ENCODE measurements at regions not wholly inside any gene's neighbourhood (a gene's known extent, or its start where the extent isn't known, plus 50 kb on each side); places are given as distances from the start of the nearest gene placed in this dataset.

GRCh38 chr1:57976216-57976615 lies 552.4 kb upstream of the DAB1 start:
- H3K27ac ChIP-seq: no peak overlapping the region
- no peaks in the 10 kb centered on the region for H3K4me1 ChIP-seq (replicated peaks in 1 of 2)
- in situ Hi-C loops (cut with MboI; ENCODE audit: low pct_unique_long_range_greater_than_20kb in 2 of 9, low sequenced_read_pairs in 9 of 9, unreplicated experiment in 9 of 9): no loop called here
- 4 to 94% (median 83%) methylated on average over 2 to 5 of the region's 5 CpGs; no CpG with 5 or more reads in 1 of the 10 experiments for WGBS, 10 experiments
- ATAC-seq (replicated peaks in 6 of 8): no peak
- H3K4me3 ChIP-seq: no peak overlapping the region

GRCh38 chr1:57968321-57968720 lies 544.5 kb upstream of the DAB1 start:
- Histone ChIP-seq H3K4me1 (replicated peaks in 1 of 2) (peaks cover 6 to 7% of the 10 kb centered on the region in 2 donors), H3K27ac (no peak overlapping the region), H3K4me3 (no peak overlapping the region)
- ATAC-seq (replicated peaks in 6 of 8): no peak
- in situ Hi-C loops (cut with MboI; ENCODE audit: low pct_unique_long_range_greater_than_20kb in 2 of 9, low sequenced_read_pairs in 9 of 9, unreplicated experiment in 9 of 9): no loop called here
- 0 to 100% (median 81%) methylated on average over 1 to 5 of the region's 5 CpGs for WGBS, 10 experiments

GRCh38 chr1:57966751-57967406 lies 543.0 kb upstream of the DAB1 start:
- no peak overlapping the region for H3K4me3 ChIP-seq
- H3K27ac ChIP-seq: no peak overlapping the region
- in situ Hi-C loops (cut with MboI; ENCODE audit: low pct_unique_long_range_greater_than_20kb in 2 of 9, low sequenced_read_pairs in 9 of 9, unreplicated experiment in 9 of 9): no loop called here
- WGBS, 10 experiments: 0 to 91% (median 69%) methylated on average over 1 to 3 of the region's 3 CpGs
- peaks cover 7 to 11% of the 10 kb centered on the region in 2 donors for H3K4me1 ChIP-seq (replicated peaks in 1 of 2)
- peak in 5 of 8 experiments; percentile 38 to 73 (median 44) for ATAC-seq (replicated peaks in 6 of 8)

- ATAC-seq (replicated peaks in 6 of 8): no peak
- Histone ChIP-seq H3K4me3 (no peak overlapping the region), H3K27ac (no peak overlapping the region), H3K4me1 (replicated peaks in 1 of 2) (peaks cover 7 to 11% of the 10 kb centered on the region in 2 donors)
- in situ Hi-C loops (cut with MboI; ENCODE audit: low pct_unique_long_range_greater_than_20kb in 2 of 9, low sequenced_read_pairs in 9 of 9, unreplicated experiment in 9 of 9): no loop called here
- WGBS, 10 experiments: 0 to 83% (median 64%) methylated on average over 2 to 5 of the region's 5 CpGs; no CpG with 5 or more reads in 1 of the 10 experiments
Observed at GRCh38 chr1:57966340-57966739, 542.5 kb upstream of the DAB1 start.

- in situ Hi-C loops (cut with MboI; ENCODE audit: low pct_unique_long_range_greater_than_20kb in 2 of 9, low sequenced_read_pairs in 9 of 9, unreplicated experiment in 9 of 9): no loop called here
- Histone ChIP-seq H3K4me3 (no peak overlapping the region), H3K27ac (no peak overlapping the region), H3K4me1 (replicated peaks in 1 of 2) (peaks cover 7 to 11% of the 10 kb centered on the region in 2 donors)
- peak in 1 of 8 experiments; percentile 16 for ATAC-seq (replicated peaks in 6 of 8)
- 2 to 100% (median 81%) methylated on average over 3 to 6 of the region's 6 CpGs; no CpG with 5 or more reads in 2 of the 10 experiments for WGBS, 10 experiments
Observed at GRCh38 chr1:57963581-57963980, 539.7 kb upstream of the DAB1 start.

- peaks cover 11 to 17% of the 10 kb centered on the region in 2 donors for H3K4me1 ChIP-seq (replicated peaks in 1 of 2)
- H3K4me3 ChIP-seq: no peak overlapping the region
- no peak for ATAC-seq (replicated peaks in 6 of 8)
- H3K27ac ChIP-seq: no peak overlapping the region
- WGBS, 10 experiments: 0 to 97% (median 77%) methylated on average over 1 to 8 of the region's 8 CpGs; no CpG with 5 or more reads in 1 of the 10 experiments
- in situ Hi-C loops (cut with MboI; ENCODE audit: low pct_unique_long_range_greater_than_20kb in 2 of 9, low sequenced_read_pairs in 9 of 9, unreplicated experiment in 9 of 9): no loop called here
Observed at GRCh38 chr1:57959531-57960241, 535.8 kb upstream of the DAB1 start.

GRCh38 chr1:57957576-57957975 lies 533.7 kb upstream of the DAB1 start:
- 0 to 100% (median 89%) methylated on average over 1 to 2 of the region's 2 CpGs; no CpG with 5 or more reads in 1 of the 10 experiments for WGBS, 10 experiments
- peaks cover 3 to 6% of the 10 kb centered on the region in 2 donors for H3K4me1 ChIP-seq (replicated peaks in 1 of 2)
- no peak overlapping the region for H3K4me3 ChIP-seq
- no peak overlapping the region for H3K27ac ChIP-seq
- in situ Hi-C loops (cut with MboI; ENCODE audit: low pct_unique_long_range_greater_than_20kb in 2 of 9, low sequenced_read_pairs in 9 of 9, unreplicated experiment in 9 of 9): no loop called here
- ATAC-seq (replicated peaks in 6 of 8): no peak

- in situ Hi-C loops (cut with MboI; ENCODE audit: low pct_unique_long_range_greater_than_20kb in 2 of 9, low sequenced_read_pairs in 9 of 9, unreplicated experiment in 9 of 9): no loop called here
- H3K27ac ChIP-seq: no peak overlapping the region
- 0 to 100% (median 46%) methylated on average over 1 to 4 of the region's 4 CpGs for WGBS, 10 experiments
- peaks cover 3 to 6% of the 10 kb centered on the region in 2 donors for H3K4me1 ChIP-seq (replicated peaks in 1 of 2)
- no peak overlapping the region for H3K4me3 ChIP-seq
- no peak for ATAC-seq (replicated peaks in 6 of 8)
Observed at GRCh38 chr1:57951390-57951789, 527.5 kb upstream of the DAB1 start.

GRCh38 chr1:57949168-57949567 lies 525.3 kb upstream of the DAB1 start:
- 0 to 100% (median 79%) methylated on average over 1 to 2 of the region's 2 CpGs; no CpG with 5 or more reads in 3 of the 10 experiments for WGBS, 10 experiments
- in situ Hi-C loops (cut with MboI; ENCODE audit: low pct_unique_long_range_greater_than_20kb in 2 of 9, low sequenced_read_pairs in 9 of 9, unreplicated experiment in 9 of 9): no loop called here

GRCh38 chr1:57947471-57947870 lies 523.6 kb upstream of the DAB1 start:
- peak in 1 of 8 experiments; percentile 14 for ATAC-seq (replicated peaks in 6 of 8)
- H3K4me3 ChIP-seq: no peak overlapping the region
- WGBS, 10 experiments: 3 to 95% (median 89%) methylated on average over 2 to 6 of the region's 6 CpGs; no CpG with 5 or more reads in 1 of the 10 experiments
- peaks cover 0 to 7% of the 10 kb centered on the region in 2 donors for H3K4me1 ChIP-seq (replicated peaks in 1 of 2)
- no peak overlapping the region for H3K27ac ChIP-seq
- in situ Hi-C loops (cut with MboI; ENCODE audit: low pct_unique_long_range_greater_than_20kb in 2 of 9, low sequenced_read_pairs in 9 of 9, unreplicated experiment in 9 of 9): no loop called here

More at GRCh38 chr1:57949168-57949567, 525.3 kb upstream of the DAB1 start:
- ATAC-seq (replicated peaks in 6 of 8): peak in 1 of 8 experiments; percentile 35
- no peaks in the 10 kb centered on the region for H3K4me1 ChIP-seq (replicated peaks in 1 of 2)
- no peak overlapping the region for H3K4me3 ChIP-seq
- H3K27ac ChIP-seq: no peak overlapping the region

- in situ Hi-C loops (cut with MboI; ENCODE audit: low pct_unique_long_range_greater_than_20kb in 2 of 9, low sequenced_read_pairs in 9 of 9, unreplicated experiment in 9 of 9): no loop called here
- WGBS, 10 experiments: 0 to 100% (median 83%) methylated on average over 1 to 4 of the region's 4 CpGs; no CpG with 5 or more reads in 4 of the 10 experiments
- no peak overlapping the region for H3K4me3 ChIP-seq
- no peak overlapping the region for H3K27ac ChIP-seq
- ATAC-seq (replicated peaks in 6 of 8): no peak
- H3K4me1 ChIP-seq (replicated peaks in 1 of 2): peaks cover 0 to 10% of the 10 kb centered on the region in 2 donors
Observed at GRCh38 chr1:57945045-57945444, 521.2 kb upstream of the DAB1 start.

GRCh38 chr1:57943365-57943764 lies 519.5 kb upstream of the DAB1 start:
- 40 to 100% (median 78%) methylated on average over 1 to 2 of the region's 2 CpGs; no CpG with 5 or more reads in 4 of the 10 experiments for WGBS, 10 experiments
- peak in 5 of 8 experiments; percentile 80 to 92 (median 87) for ATAC-seq (replicated peaks in 6 of 8)
- no peak overlapping the region for H3K4me3 ChIP-seq
- no peak overlapping the region for H3K27ac ChIP-seq
- in situ Hi-C loops (cut with MboI; ENCODE audit: low pct_unique_long_range_greater_than_20kb in 2 of 9, low sequenced_read_pairs in 9 of 9, unreplicated experiment in 9 of 9): no loop called here
- peaks cover 0 to 10% of the 10 kb centered on the region in 2 donors for H3K4me1 ChIP-seq (replicated peaks in 1 of 2)

GRCh38 chr1:57934745-57935144 lies 510.9 kb upstream of the DAB1 start:
- Histone ChIP-seq H3K4me1 (replicated peaks in 1 of 2) (no peaks in the 10 kb centered on the region), H3K4me3 (no peak overlapping the region), H3K27ac (no peak overlapping the region)
- no peak for ATAC-seq (replicated peaks in 6 of 8)
- WGBS, 10 experiments: 4 to 98% (median 87%) methylated on average over 4 to 7 of the region's 8 CpGs
- in situ Hi-C loops (cut with MboI; ENCODE audit: low pct_unique_long_range_greater_than_20kb in 2 of 9, low sequenced_read_pairs in 9 of 9, unreplicated experiment in 9 of 9): no loop called here

Data from motor neuron (in vitro differentiated cells).